ENCODE measurements at regions not wholly inside any gene's neighbourhood (a gene's known extent, or its start where the extent isn't known, plus 50 kb on each side); places are given as distances from the start of the nearest gene placed in this dataset.

GRCh38 chr18:78792094-78792493 is 187.5 kb upstream of the SALL3 start:
- TF ChIP-seq, protein P1, sequence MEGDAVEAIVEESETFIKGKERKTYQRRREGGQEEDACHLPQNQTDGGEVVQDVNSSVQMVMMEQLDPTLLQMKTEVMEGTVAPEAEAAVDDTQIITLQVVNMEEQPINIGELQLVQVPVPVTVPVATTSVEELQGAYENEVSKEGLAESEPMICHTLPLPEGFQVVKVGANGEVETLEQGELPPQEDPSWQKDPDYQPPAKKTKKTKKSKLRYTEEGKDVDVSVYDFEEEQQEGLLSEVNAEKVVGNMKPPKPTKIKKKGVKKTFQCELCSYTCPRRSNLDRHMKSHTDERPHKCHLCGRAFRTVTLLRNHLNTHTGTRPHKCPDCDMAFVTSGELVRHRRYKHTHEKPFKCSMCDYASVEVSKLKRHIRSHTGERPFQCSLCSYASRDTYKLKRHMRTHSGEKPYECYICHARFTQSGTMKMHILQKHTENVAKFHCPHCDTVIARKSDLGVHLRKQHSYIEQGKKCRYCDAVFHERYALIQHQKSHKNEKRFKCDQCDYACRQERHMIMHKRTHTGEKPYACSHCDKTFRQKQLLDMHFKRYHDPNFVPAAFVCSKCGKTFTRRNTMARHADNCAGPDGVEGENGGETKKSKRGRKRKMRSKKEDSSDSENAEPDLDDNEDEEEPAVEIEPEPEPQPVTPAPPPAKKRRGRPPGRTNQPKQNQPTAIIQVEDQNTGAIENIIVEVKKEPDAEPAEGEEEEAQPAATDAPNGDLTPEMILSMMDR (IDR thresholded peaks at IDR 0.05): no peak
- TF ChIP-seq POLR2A (IDR thresholded peaks at IDR 0.05): no peak
